HepG2 (cell line): ENCODE measurements at regions not wholly inside any gene's neighbourhood (a gene's known extent, or its start where the extent isn't known, plus 50 kb on each side); places are given as distances from the start of the nearest gene placed in this dataset.
A peak's percentile ranks its signal among the peaks of the same experiment; 100 is the strongest.

Experiments
- AFF4 ChIP-seq: sonication (generic); formaldehyde crosslinking; IDR thresholded peaks from 2 replicates; pipeline ENCODE4 v1.4.0; 2020; ENCODE audit warnings: missing genetic modification reagents
- CAMTA2 ChIP-seq: sonication (generic); formaldehyde crosslinking; IDR thresholded peaks from 2 replicates; pipeline ENCODE4 v1.4.0; 2020; ENCODE audit warnings: mild to moderate bottlenecking, missing genetic modification reagents, borderline replicate concordance
- CREB1 ChIP-seq, 2 experiments: fragments of 450-650 bp in 1 of 2; IDR thresholded peaks; 2 replicates each; pipeline ENCODE4 v1.6.1; 2016 to 2017; ENCODE audit warnings: control low read depth in 1 of 2, mild to moderate bottlenecking in 1 of 2, missing compliant biosample characterization in 1 of 2, missing genetic modification characterization in 1 of 2
- NKX3-1 ChIP-seq: sonication (generic); formaldehyde crosslinking; IDR thresholded peaks from 2 replicates; pipeline ENCODE4 v1.5.0; 2020; ENCODE audit warnings: missing genetic modification reagents
- RAD21 ChIP-seq: fragments of 450-650 bp; formaldehyde crosslinking; IDR thresholded peaks from 2 replicates; pipeline ENCODE4 v1.5.0; 2020; ENCODE audit warnings: mild to moderate bottlenecking
- ZBTB4 ChIP-seq: sonication (generic); formaldehyde crosslinking; IDR thresholded peaks from 2 replicates; pipeline ENCODE4 v1.4.0; 2020; ENCODE audit warnings: missing genetic modification reagents, mild to moderate bottlenecking, borderline replicate concordance
- ZFX ChIP-seq: sonication (generic); formaldehyde crosslinking; IDR thresholded peaks from 2 replicates; pipeline ENCODE4 v1.4.0; 2020; ENCODE audit warnings: mild to moderate bottlenecking, low read depth, missing genetic modification reagents, moderate library complexity
- ZHX2 ChIP-seq, 2 experiments: sonication (generic) in 1 of 2; formaldehyde crosslinking in 1 of 2; IDR thresholded peaks; 2 replicates each; pipeline versions ENCODE4 v1.6.1 to v1.9.0; 2014 to 2022; ENCODE audit warnings: antibody characterized with exemption in 1 of 2, borderline replicate concordance in 1 of 2, inconsistent platforms in 1 of 2, low read depth in 1 of 2, missing genetic modification reagents in 1 of 2
- ZNF138 ChIP-seq: sonication (generic); formaldehyde crosslinking; IDR thresholded peaks from 2 replicates; pipeline ENCODE4 v1.5.0; 2020; ENCODE audit warnings: mild to moderate bottlenecking, low read depth, missing genetic modification reagents
- ZNF234 ChIP-seq: sonication (generic); formaldehyde crosslinking; conservative IDR thresholded peaks from 2 replicates; pipeline ENCODE4 v1.5.1; 2020; ENCODE audit warnings: mild to moderate bottlenecking, missing genetic modification reagents
- ZNF274 ChIP-seq: sonication (generic); formaldehyde crosslinking; IDR thresholded peaks from 2 replicates; pipeline ENCODE4 v1.5.1; 2020; ENCODE audit warnings: mild to moderate bottlenecking, missing genetic modification reagents
- ZNF44 ChIP-seq: sonication (generic); formaldehyde crosslinking; IDR thresholded peaks from 2 replicates; pipeline ENCODE4 v1.5.1; 2020; ENCODE audit warnings: mild to moderate bottlenecking, missing genetic modification reagents
- ZNF460 ChIP-seq: sonication (generic); formaldehyde crosslinking; IDR thresholded peaks from 2 replicates; pipeline ENCODE4 v1.5.1; 2020; ENCODE audit warnings: missing genetic modification reagents, mild to moderate bottlenecking, borderline replicate concordance
- ZNF792 ChIP-seq: IDR thresholded peaks from 2 replicates; pipeline ENCODE4 v1.6.1; 2016
- ZSCAN22 ChIP-seq: sonication (generic); formaldehyde crosslinking; IDR thresholded peaks from 2 replicates; pipeline ENCODE4 v1.4.0; 2020; ENCODE audit warnings: mild to moderate bottlenecking, missing genetic modification reagents

- TF ChIP-seq ZHX2 (IDR thresholded peaks at IDR 0.05; ENCODE audit: low read depth) = no peak
- no peak for TF ChIP-seq ZHX2 (CRISPR knock-in tag; IDR thresholded peaks at IDR 0.05; ENCODE audit: borderline replicate concordance)
- no peak for TF ChIP-seq AFF4 (CRISPR knock-in tag)
- no peak for TF ChIP-seq ZNF460 (CRISPR knock-in tag)
- no peak; the same call in 1 of the 2 replicates for TF ChIP-seq ZNF138 (CRISPR knock-in tag)
- TF ChIP-seq CAMTA2 (CRISPR knock-in tag) = 0 out of 2 replicates have a peak, but pooled peaks have one; percentile 45
- peak; percentile 60 for TF ChIP-seq RAD21
- no peak for TF ChIP-seq NKX3-1 (CRISPR knock-in tag)
- TF ChIP-seq ZSCAN22 = no peak; the same call in 1 of the 2 replicates
- TF ChIP-seq CREB1 (IDR thresholded peaks at IDR 0.05) = no peak
- TF ChIP-seq CREB1 (CRISPR knock-in tag; IDR thresholded peaks at IDR 0.05) = no peak
- TF ChIP-seq ZNF234 (CRISPR knock-in tag) = no peak
- TF ChIP-seq ZNF274 (CRISPR knock-in tag) = peak; percentile 17; the same call in 1 of the 2 replicates
- peak; percentile 66 for TF ChIP-seq ZFX
- peak; percentile 96; the same call in 1 of the 2 replicates for TF ChIP-seq ZBTB4 (CRISPR knock-in tag)
- TF ChIP-seq ZNF44 = no peak
- TF ChIP-seq ZNF792 (CRISPR knock-in tag) = no peak
Measured at GRCh38 chr20:50294164-50295088, 103.8 kb downstream of the CEBPB start (continued).
